ENCODE measurements at regions not wholly inside any gene's neighbourhood (a gene's known extent, or its start where the extent isn't known, plus 50 kb on each side); places are given as distances from the start of the nearest gene placed in this dataset.
A peak's percentile ranks its signal among the peaks of the same experiment; 100 is the strongest.

- DNase-seq (ENCODE audit: low spot score) = no peak
These were observed 246.6 kb upstream of the APCDD1 start for GRCh38 chr18:10207682-10208345.

GRCh38 chr18:10209302-10209701, 245.1 kb upstream of the APCDD1 start:
- peak; percentile 95 for FAIRE-seq
- DNase-seq (ENCODE audit: low spot score) = no peak

More at GRCh38 chr18:10207682-10208345, 246.6 kb upstream of the APCDD1 start:
- FAIRE-seq = no peak

GRCh38 chr18:10210057-10210633, 244.3 kb upstream of the APCDD1 start:
- FAIRE-seq (no peak), DNase-seq (ENCODE audit: low spot score) (no peak)

- no peak for FAIRE-seq
These were observed 240.9 kb upstream of the APCDD1 start for GRCh38 chr18:10213526-10213925.

GRCh38 chr18:10215446-10215845, 239.0 kb upstream of the APCDD1 start:
- DNase-seq (ENCODE audit: low spot score) = no peak
- peak; percentile 75 for FAIRE-seq

More at GRCh38 chr18:10213526-10213925, 240.9 kb upstream of the APCDD1 start:
- DNase-seq (ENCODE audit: low spot score) = no peak

GRCh38 chr18:10216791-10217190, 237.6 kb upstream of the APCDD1 start:
- DNase-seq (ENCODE audit: low spot score) = no peak
- FAIRE-seq = peak; percentile 58

- DNase-seq (ENCODE audit: low spot score) = no peak
- no peak for FAIRE-seq
These were observed 237.2 kb upstream of the APCDD1 start for GRCh38 chr18:10217211-10217610.

- DNase-seq (ENCODE audit: low spot score) (no peak), FAIRE-seq (no peak)
These were observed 229.1 kb upstream of the APCDD1 start for GRCh38 chr18:10225300-10225699.

GRCh38 chr18:10226971-10227370, 227.5 kb upstream of the APCDD1 start:
- no peak for DNase-seq (ENCODE audit: low spot score)
- FAIRE-seq = no peak

GRCh38 chr18:10228326-10228725, 226.1 kb upstream of the APCDD1 start:
- FAIRE-seq (no peak), DNase-seq (ENCODE audit: low spot score) (no peak)

- FAIRE-seq (no peak), DNase-seq (ENCODE audit: low spot score) (no peak)
These were observed 225.0 kb upstream of the APCDD1 start for GRCh38 chr18:10229458-10229857.

- FAIRE-seq (peak; percentile 97), DNase-seq (ENCODE audit: low spot score) (peak; percentile 90)
These were observed 224.4 kb upstream of the APCDD1 start for GRCh38 chr18:10230072-10230471.

GRCh38 chr18:10231220-10231619, 223.2 kb upstream of the APCDD1 start:
- DNase-seq (ENCODE audit: low spot score) (no peak), FAIRE-seq (no peak)

- FAIRE-seq (no peak), DNase-seq (ENCODE audit: low spot score) (no peak)
These were observed 222.4 kb upstream of the APCDD1 start for GRCh38 chr18:10232062-10232461.

- DNase-seq (ENCODE audit: low spot score) (no peak), FAIRE-seq (peak; percentile 79)
These were observed 221.2 kb upstream of the APCDD1 start for GRCh38 chr18:10233082-10233875.

GRCh38 chr18:10234281-10234680, 220.2 kb upstream of the APCDD1 start:
- FAIRE-seq = no peak
- no peak for DNase-seq (ENCODE audit: low spot score)

- no peak for FAIRE-seq
- DNase-seq (ENCODE audit: low spot score) = peak; percentile 43
These were observed 219.3 kb upstream of the APCDD1 start for GRCh38 chr18:10234912-10235660.

- DNase-seq (ENCODE audit: low spot score) (no peak), FAIRE-seq (no peak)
These were observed 218.8 kb upstream of the APCDD1 start for GRCh38 chr18:10235661-10235952.

- FAIRE-seq (no peak), DNase-seq (ENCODE audit: low spot score) (no peak)
These were observed 215.3 kb upstream of the APCDD1 start for GRCh38 chr18:10239103-10239502.

- FAIRE-seq (no peak), DNase-seq (ENCODE audit: low spot score) (no peak)
These were observed 214.3 kb upstream of the APCDD1 start for GRCh38 chr18:10239991-10240634.

- FAIRE-seq (no peak), DNase-seq (ENCODE audit: low spot score) (no peak)
These were observed 213.5 kb upstream of the APCDD1 start for GRCh38 chr18:10240973-10241372.

Measured in urothelium cell line (cell line).